GM23338 (cell line): ENCODE measurements at regions not wholly inside any gene's neighbourhood (a gene's known extent, or its start where the extent isn't known, plus 50 kb on each side); places are given as distances from the start of the nearest gene placed in this dataset.

Experiments used
- ATAC-seq: fragments of 200-7000 bp; cut with Tn5 transposase; 3 replicates; pipeline ENCODE4 v1.9.1; 2020
- DNase-seq: peaks from one replicate; pipeline ENCODE4 v3.0.0-alpha.2; 2015; ENCODE audit warnings: low spot score
- H2AFZ ChIP-seq: fragments of 200-600 bp; sonication (generic); 2 replicates; pipeline ENCODE4 v1.8.0; 2016; ENCODE audit warnings: antibody characterized with exemption, mild to moderate bottlenecking, moderate library complexity
- H3F3A ChIP-seq: fragments of 200-600 bp; sonication (generic); replicated peaks from 2 replicates; pipeline ENCODE4 v1.8.0; 2017; ENCODE audit warnings: antibody characterized with exemption, mixed run types, low read depth
- H3K27ac ChIP-seq: fragments of 200-600 bp; sonication (generic); 2 replicates; pipeline ENCODE4 v1.6.1; 2016; ENCODE audit warnings: low read depth
- H3K27me3 ChIP-seq: fragments of 200-600 bp; sonication (generic); 2 replicates; pipeline ENCODE4 v1.8.0; 2016; ENCODE audit warnings: mild to moderate bottlenecking, mixed run types, moderate library complexity; ENCODE audit not compliant: insufficient read depth
- H3K36me3 ChIP-seq: fragments of 200-600 bp; sonication (generic); 2 replicates; pipeline ENCODE4 v1.8.0; 2016; ENCODE audit warnings: mild to moderate bottlenecking; ENCODE audit not compliant: insufficient read depth
- H3K4me1 ChIP-seq: fragments of 200-600 bp; sonication (generic); 2 replicates; pipeline ENCODE4 v1.8.0; 2016; ENCODE audit warnings: mild to moderate bottlenecking, moderate library complexity; ENCODE audit not compliant: insufficient read depth
- H3K4me2 ChIP-seq: fragments of 200-600 bp; sonication (generic); 2 replicates; pipeline ENCODE4 v1.7.1; 2017; ENCODE audit warnings: mixed run types
- H3K4me3 ChIP-seq: fragments of 200-600 bp; sonication (generic); 2 replicates; pipeline ENCODE4 v1.6.1; 2016; ENCODE audit warnings: mixed run types
- H3K79me2 ChIP-seq: fragments of 200-600 bp; sonication (generic); replicated peaks from 2 replicates; pipeline ENCODE4 v1.8.0; 2017; ENCODE audit warnings: mild to moderate bottlenecking; ENCODE audit not compliant: insufficient read depth
- H3K9me2 ChIP-seq: fragments of 200-600 bp; sonication (generic); 2 replicates; pipeline ENCODE4 v1.8.0; 2017; ENCODE audit not compliant: insufficient read depth
- H4K20me1 ChIP-seq: fragments of 200-600 bp; sonication (generic); replicated peaks from 2 replicates; pipeline ENCODE4 v1.8.0; 2017; ENCODE audit warnings: mild to moderate bottlenecking; ENCODE audit not compliant: insufficient read depth
- H3K27ac Mint-ChIP-seq: 2 replicates; pipeline ENCODE4 v1.8.0; 2020; ENCODE audit warnings: inconsistent platforms, mild to moderate bottlenecking, moderate library complexity, mixed read lengths
- H3K27me3 Mint-ChIP-seq: 3 replicates; pipeline ENCODE4 v1.8.0; 2022; ENCODE audit warnings: low read depth, mild to moderate bottlenecking, moderate library complexity, mixed read lengths, inconsistent platforms; ENCODE audit not compliant: insufficient read depth, poor library complexity
- H3K36me3 Mint-ChIP-seq: 3 replicates; pipeline ENCODE4 v1.8.0; 2021; ENCODE audit warnings: low read depth, mild to moderate bottlenecking, inconsistent platforms, moderate library complexity, mixed read lengths
- H3K4me1 Mint-ChIP-seq: 3 replicates; pipeline ENCODE4 v1.8.0; 2020; ENCODE audit warnings: mild to moderate bottlenecking, inconsistent platforms, mixed read lengths
- H3K4me3 Mint-ChIP-seq: 3 replicates; pipeline ENCODE4 v1.8.0; 2021; ENCODE audit warnings: moderate library complexity, mild to moderate bottlenecking, inconsistent platforms, mixed read lengths
- H3K9me3 Mint-ChIP-seq: 3 replicates; pipeline ENCODE4 v1.8.0; 2020; ENCODE audit warnings: moderate library complexity, mild to moderate bottlenecking, inconsistent platforms, mixed read lengths
- CREB1 ChIP-seq: fragments of 250-450 bp; sonication (Bioruptor Pico); IDR thresholded peaks from 2 replicates; pipeline ENCODE4 v1.5.0; 2020; ENCODE audit warnings: low read depth, mild to moderate bottlenecking, moderate library complexity
- EZH2 ChIP-seq: fragments of 200-600 bp; sonication (generic); IDR thresholded peaks from one replicate; pipeline ENCODE4 v1.8.0; 2017; ENCODE audit warnings: antibody characterized with exemption, mild to moderate bottlenecking, low read depth; ENCODE audit not compliant: unreplicated experiment
- EZH2phosphoT487 ChIP-seq: fragments of 200-600 bp; sonication (generic); IDR thresholded peaks from one replicate; pipeline ENCODE4 v1.8.1; 2018; ENCODE audit warnings: antibody characterized with exemption; ENCODE audit not compliant: unreplicated experiment
- JUNB ChIP-seq: IDR thresholded peaks from one replicate; pipeline ENCODE4 v1.6.1; 2016; ENCODE audit warnings: antibody characterized with exemption; ENCODE audit not compliant: unreplicated experiment
- NANOG ChIP-seq: IDR thresholded peaks from 2 replicates; pipeline ENCODE4 v1.6.1; 2016; ENCODE audit warnings: antibody characterized with exemption, borderline replicate concordance
- POLR2AphosphoS5 ChIP-seq: IDR thresholded peaks from 2 replicates; pipeline ENCODE4 v1.6.1; 2016; ENCODE audit warnings: antibody characterized with exemption, low read depth
- STAT1 ChIP-seq: IDR thresholded peaks from one replicate; pipeline ENCODE4 v1.6.1; 2016; ENCODE audit warnings: antibody characterized with exemption; ENCODE audit not compliant: unreplicated experiment
- ZNF114 ChIP-seq: fragments of 250-450 bp; sonication (Bioruptor Pico); IDR thresholded peaks from 2 replicates; pipeline ENCODE4 v1.5.0; 2020; ENCODE audit warnings: mild to moderate bottlenecking, moderate library complexity
- ZNF331 ChIP-seq: fragments of 250-450 bp; sonication (Bioruptor Pico); IDR thresholded peaks from 2 replicates; pipeline ENCODE4 v1.5.0; 2020; ENCODE audit warnings: low read depth, mild to moderate bottlenecking, moderate library complexity
- TF ChIP-seq, protein P1 (sequence below): IDR thresholded peaks from 2 replicates; pipeline ENCODE4 v1.6.1; 2016; ENCODE audit warnings: antibody characterized with exemption
- TF ChIP-seq, protein P2 (sequence below), 2 experiments: fragments of 200-600 bp in 1 of 2; sonication (generic) in 1 of 2; conservative IDR thresholded peaks; 2 replicates each; pipeline versions ENCODE4 v1.5.1 to v1.6.1; 2016 to 2017; ENCODE audit warnings: antibody characterized with exemption in 2 of 2, low read depth in 2 of 2, mild to moderate bottlenecking in 2 of 2, moderate library complexity in 1 of 2
- TF ChIP-seq, protein P3 (sequence below): IDR thresholded peaks from one replicate; pipeline ENCODE4 v1.6.1; 2018; ENCODE audit warnings: antibody characterized with exemption; ENCODE audit not compliant: unreplicated experiment

DNA sequence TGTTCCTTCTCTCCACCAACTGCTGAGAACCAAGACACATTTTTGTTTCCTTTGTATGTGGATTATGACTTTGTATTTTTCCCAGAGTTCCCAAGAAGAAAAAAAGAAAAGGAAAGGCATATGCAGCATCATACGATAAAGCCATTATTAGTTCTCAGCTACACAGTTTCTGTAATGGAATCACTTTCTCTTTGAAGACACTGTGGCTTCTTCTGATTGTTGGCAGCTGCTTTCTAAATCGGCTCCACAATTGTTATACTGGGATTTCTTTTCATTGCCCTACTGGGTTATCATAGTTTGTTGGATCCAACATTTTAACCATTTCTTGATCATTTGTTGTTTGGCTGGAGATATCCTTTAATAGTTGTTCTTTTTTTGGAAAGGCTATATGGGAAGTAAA, 89.5 kb upstream of the HIVEP3 start:
- H3K27me3 Mint-ChIP-seq: peaks cover 1% of the 10 kb centered on the region
- 0 out of 2 replicates have a peak, but pooled peaks cover 5% of the 10 kb centered on the region for H3K4me1 ChIP-seq
- TF ChIP-seq CREB1: no peak
- TF ChIP-seq, protein P1, sequence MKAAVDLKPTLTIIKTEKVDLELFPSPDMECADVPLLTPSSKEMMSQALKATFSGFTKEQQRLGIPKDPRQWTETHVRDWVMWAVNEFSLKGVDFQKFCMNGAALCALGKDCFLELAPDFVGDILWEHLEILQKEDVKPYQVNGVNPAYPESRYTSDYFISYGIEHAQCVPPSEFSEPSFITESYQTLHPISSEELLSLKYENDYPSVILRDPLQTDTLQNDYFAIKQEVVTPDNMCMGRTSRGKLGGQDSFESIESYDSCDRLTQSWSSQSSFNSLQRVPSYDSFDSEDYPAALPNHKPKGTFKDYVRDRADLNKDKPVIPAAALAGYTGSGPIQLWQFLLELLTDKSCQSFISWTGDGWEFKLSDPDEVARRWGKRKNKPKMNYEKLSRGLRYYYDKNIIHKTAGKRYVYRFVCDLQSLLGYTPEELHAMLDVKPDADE: no peak

DNA sequence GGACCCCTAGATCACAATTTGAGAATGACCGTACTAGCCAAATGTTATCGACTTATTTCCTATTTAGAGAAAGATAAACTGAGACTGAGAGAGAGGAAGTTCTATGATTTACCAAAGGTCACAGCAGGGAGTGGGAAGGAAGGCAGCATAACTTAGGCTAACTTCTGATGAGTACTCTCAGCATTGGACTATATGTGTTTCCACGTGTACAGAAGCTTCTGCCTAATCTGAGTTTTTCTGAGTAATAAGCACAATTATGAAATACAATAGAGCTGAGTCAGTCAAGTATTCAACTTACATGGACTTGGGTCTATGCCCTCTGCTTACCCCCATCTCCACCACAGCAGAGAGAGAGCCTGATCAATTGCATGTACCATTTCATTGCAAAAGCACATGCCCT, 88.1 kb upstream of the HIVEP3 start:
- no peak overlapping the region for H3K27ac Mint-ChIP-seq
- H3K4me1 Mint-ChIP-seq: peaks cover 3% of the 10 kb centered on the region; the same call in 1 of the 3 replicates
- no peak overlapping the region for H3K4me3 Mint-ChIP-seq
- no peak for ATAC-seq
- H3K27me3 Mint-ChIP-seq: peaks cover 2% of the 10 kb centered on the region
- Histone ChIP-seq H3K36me3 (no peaks in the 10 kb centered on the region), H3K9me2 (no peaks in the 10 kb centered on the region), H2AFZ (no peak overlapping the region), H3K4me2 (no peak overlapping the region), H3K27ac (no peak overlapping the region), H3K27me3 (no peaks in the 10 kb centered on the region), H3K4me1 (0 out of 2 replicates have a peak, but pooled peaks cover 5% of the 10 kb centered on the region), H4K20me1 (no peaks in the 10 kb centered on the region), H3K4me3 (no peak overlapping the region), H3K79me2 (no peaks in the 10 kb centered on the region), H3F3A (no peaks in the 10 kb centered on the region)
- H3K9me3 Mint-ChIP-seq: no peaks in the 10 kb centered on the region
- DNase-seq: no peak
- no peaks in the 10 kb centered on the region for H3K36me3 Mint-ChIP-seq
- TF ChIP-seq ZNF114: no peak
- TF ChIP-seq, protein P2, sequence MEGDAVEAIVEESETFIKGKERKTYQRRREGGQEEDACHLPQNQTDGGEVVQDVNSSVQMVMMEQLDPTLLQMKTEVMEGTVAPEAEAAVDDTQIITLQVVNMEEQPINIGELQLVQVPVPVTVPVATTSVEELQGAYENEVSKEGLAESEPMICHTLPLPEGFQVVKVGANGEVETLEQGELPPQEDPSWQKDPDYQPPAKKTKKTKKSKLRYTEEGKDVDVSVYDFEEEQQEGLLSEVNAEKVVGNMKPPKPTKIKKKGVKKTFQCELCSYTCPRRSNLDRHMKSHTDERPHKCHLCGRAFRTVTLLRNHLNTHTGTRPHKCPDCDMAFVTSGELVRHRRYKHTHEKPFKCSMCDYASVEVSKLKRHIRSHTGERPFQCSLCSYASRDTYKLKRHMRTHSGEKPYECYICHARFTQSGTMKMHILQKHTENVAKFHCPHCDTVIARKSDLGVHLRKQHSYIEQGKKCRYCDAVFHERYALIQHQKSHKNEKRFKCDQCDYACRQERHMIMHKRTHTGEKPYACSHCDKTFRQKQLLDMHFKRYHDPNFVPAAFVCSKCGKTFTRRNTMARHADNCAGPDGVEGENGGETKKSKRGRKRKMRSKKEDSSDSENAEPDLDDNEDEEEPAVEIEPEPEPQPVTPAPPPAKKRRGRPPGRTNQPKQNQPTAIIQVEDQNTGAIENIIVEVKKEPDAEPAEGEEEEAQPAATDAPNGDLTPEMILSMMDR (conservative IDR thresholded peaks at IDR 0.05; ENCODE audit: low read depth in 2 of 2): no peak
- no peak for TF ChIP-seq EZH2
- no peak for TF ChIP-seq JUNB
- no peak for TF ChIP-seq STAT1
- no peak for TF ChIP-seq CREB1
- TF ChIP-seq POLR2AphosphoS5: no peak
- no peak for TF ChIP-seq EZH2phosphoT487
- TF ChIP-seq, protein P1: no peak
- TF ChIP-seq, protein P3, sequence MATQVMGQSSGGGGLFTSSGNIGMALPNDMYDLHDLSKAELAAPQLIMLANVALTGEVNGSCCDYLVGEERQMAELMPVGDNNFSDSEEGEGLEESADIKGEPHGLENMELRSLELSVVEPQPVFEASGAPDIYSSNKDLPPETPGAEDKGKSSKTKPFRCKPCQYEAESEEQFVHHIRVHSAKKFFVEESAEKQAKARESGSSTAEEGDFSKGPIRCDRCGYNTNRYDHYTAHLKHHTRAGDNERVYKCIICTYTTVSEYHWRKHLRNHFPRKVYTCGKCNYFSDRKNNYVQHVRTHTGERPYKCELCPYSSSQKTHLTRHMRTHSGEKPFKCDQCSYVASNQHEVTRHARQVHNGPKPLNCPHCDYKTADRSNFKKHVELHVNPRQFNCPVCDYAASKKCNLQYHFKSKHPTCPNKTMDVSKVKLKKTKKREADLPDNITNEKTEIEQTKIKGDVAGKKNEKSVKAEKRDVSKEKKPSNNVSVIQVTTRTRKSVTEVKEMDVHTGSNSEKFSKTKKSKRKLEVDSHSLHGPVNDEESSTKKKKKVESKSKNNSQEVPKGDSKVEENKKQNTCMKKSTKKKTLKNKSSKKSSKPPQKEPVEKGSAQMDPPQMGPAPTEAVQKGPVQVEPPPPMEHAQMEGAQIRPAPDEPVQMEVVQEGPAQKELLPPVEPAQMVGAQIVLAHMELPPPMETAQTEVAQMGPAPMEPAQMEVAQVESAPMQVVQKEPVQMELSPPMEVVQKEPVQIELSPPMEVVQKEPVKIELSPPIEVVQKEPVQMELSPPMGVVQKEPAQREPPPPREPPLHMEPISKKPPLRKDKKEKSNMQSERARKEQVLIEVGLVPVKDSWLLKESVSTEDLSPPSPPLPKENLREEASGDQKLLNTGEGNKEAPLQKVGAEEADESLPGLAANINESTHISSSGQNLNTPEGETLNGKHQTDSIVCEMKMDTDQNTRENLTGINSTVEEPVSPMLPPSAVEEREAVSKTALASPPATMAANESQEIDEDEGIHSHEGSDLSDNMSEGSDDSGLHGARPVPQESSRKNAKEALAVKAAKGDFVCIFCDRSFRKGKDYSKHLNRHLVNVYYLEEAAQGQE: no peak
- no peak for TF ChIP-seq ZNF331
- no peak for TF ChIP-seq NANOG

More for the DNA sequence above, 89.5 kb upstream of the HIVEP3 start:
- H3K4me3 Mint-ChIP-seq: no peak overlapping the region
- ATAC-seq (no peak), DNase-seq (no peak)
- Histone ChIP-seq H3K79me2 (no peaks in the 10 kb centered on the region), H3F3A (no peaks in the 10 kb centered on the region), H3K27me3 (no peaks in the 10 kb centered on the region), H3K4me3 (no peak overlapping the region), H4K20me1 (0 out of 2 replicates have a peak, but pooled peaks cover 4% of the 10 kb centered on the region), H3K9me2 (0 out of 2 replicates have a peak, but pooled peaks cover 1% of the 10 kb centered on the region), H3K36me3 (no peaks in the 10 kb centered on the region), H2AFZ (no peak overlapping the region), H3K4me2 (no peak overlapping the region), H3K27ac (no peak overlapping the region)
- H3K9me3 Mint-ChIP-seq: no peaks in the 10 kb centered on the region
- H3K27ac Mint-ChIP-seq: no peak overlapping the region
- H3K36me3 Mint-ChIP-seq: no peaks in the 10 kb centered on the region
- peaks cover 3% of the 10 kb centered on the region; the same call in 1 of the 3 replicates for H3K4me1 Mint-ChIP-seq
